HG03342 (cell line): ENCODE measurements at regions not wholly inside any gene's neighbourhood (a gene's known extent, or its start where the extent isn't known, plus 50 kb on each side); places are given as distances from the start of the nearest gene placed in this dataset.

Source experiments
- ATAC-seq: cut with Tn5 transposase; IDR thresholded peaks from one replicate; pipeline ENCODE4 v1.9.1; 2021; ENCODE audit warnings: mild to moderate bottlenecking, moderate library complexity; ENCODE audit not compliant: unreplicated experiment

DNA sequence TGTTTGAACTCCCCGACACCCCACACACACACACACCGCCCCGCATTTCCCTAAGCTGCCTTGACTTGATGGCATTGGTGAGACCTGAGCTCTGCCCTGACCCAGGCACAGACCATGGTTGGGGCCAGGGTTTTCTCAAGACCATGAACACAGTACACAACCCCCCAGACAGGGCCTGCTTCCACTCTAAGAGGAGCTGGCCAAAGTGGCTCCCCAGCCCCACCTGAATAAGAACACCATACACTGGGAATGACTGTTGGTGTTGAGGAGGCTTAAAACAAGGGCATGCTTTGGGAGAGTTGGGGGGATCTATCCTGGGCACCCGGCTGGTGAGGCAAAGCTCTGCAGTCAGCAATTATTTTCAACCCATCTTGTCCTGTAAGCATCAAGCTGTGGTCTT lies 77.6 kb upstream of the SYT6 start:
- no peak for ATAC-seq

DNA sequence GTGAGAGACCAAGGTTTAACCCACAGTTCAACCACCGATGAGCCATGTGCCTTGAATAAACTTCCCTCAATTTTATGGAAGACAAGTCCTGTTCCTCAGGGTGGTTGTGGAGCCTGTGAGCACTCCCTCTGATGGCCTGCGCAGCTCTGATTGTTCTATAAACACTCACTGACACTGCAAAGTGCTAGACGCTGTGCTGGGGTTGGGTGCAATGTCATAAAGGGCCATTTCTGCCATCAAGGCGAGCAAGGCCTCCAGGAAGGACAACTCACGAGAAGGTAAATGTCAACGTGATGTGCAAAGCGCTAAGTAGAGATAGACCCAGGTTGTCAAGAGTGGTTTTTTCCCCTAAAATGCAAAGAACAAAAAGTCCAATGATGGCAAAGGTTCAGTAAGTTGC lies 75.7 kb upstream of the SYT6 start:
- ATAC-seq, result no peak

DNA sequence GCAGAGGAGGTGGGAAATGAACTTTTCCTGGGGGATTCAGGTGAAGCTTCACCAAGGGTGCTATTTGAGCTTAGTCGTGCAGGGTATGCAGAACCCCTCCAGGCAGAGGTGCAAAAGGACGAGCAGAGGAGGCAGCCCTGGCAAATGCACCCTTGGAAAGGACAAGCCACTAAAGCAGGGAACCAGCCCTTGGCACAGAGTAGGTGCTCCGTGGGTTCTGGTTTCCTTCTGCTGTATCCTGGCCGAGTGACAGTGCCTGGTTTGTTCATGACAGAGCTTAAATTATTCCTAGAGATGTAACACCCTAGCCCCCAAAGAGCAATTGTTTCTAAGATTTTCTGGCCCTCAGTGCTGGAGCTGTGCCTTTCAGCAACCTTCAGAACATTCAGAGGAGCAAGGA lies 73.4 kb upstream of the SYT6 start:
- no peak for ATAC-seq

DNA sequence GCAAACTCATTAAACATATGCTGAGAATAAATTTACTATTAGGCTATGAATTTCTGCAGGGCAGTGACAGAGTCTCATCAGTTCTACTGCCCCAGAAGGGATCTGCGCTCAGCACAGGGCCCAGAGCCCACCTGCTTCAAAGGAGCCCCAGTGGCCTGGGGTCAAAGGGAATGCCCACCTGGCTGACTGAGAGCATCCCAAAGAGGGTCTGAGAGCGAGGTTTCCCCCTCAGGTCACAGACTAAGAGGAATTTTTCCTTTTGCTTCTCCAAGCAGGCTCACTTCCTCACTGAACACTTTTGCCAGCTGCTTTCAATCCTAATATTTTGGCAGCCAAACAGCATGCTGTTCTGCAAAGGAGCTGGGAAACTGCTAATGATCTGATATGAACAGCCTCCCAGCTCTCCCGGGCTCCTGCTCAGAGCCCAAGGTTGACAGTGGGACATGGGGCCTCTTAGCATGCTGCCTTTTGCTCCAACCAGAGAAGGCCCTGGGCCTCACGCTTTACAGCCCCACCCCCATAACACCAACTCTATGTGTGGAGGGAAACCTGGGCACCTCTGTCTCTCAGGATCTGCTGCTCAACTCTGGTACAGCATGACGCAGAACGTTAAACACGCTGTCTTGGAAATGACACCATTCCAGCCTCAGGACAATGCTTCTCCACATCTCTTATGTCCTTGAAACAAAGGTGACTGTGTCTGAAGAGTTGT lies 70.7 kb upstream of the SYT6 start:
- ATAC-seq, result no peak

DNA sequence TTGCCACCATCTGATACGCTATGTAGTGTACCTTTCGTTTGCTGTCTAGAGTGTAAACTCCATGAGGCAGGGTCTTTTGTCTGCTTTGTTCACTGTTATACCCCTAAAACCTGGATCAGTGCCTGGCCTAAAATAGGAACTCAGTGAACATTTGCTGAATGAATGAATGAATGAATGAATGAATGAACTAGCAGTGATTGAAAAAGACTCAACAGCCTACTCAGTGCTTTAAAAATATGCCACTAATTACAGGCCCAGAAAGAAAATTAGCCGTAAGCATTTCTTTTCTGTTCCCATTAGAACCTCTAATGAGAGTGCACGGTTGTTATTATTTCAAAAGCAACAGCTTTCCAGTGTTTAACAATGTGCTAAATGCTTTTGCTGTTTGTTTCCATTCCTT lies 69.3 kb upstream of the SYT6 start:
- ATAC-seq, result no peak

DNA sequence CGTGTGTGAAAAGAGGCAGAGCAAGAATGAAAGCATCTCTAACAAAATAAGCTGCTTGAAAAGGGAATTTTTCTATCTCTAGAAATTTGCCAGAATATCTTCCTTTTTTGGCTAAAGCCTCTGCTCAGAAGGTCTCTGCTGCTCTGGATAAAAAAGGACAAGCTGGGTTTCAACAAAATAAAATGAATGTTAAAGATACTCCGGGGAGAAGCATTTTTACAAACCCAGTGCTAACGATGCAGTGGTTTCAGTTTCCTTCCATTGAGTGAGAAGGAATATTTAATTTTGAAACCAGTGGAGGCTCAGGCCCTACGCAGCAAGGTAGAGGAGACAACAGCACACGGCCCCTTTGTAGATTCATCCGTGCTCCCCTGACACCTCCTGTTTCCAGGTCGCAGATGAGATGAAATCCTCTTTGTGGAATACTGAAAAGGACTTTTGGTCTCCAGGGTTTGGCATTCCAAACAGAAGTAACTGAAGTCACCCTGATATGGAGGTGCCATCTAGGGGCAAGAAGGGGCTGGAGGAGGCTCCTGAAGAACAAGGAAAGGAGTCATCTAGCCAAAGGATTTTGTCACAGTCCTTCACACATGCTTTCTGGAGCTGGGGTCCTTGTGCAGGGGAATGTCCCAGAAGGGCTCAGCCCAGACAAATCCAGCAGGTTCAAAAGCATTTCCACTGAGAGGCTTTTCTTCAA lies 65.7 kb upstream of the SYT6 start:
- ATAC-seq, result no peak

DNA sequence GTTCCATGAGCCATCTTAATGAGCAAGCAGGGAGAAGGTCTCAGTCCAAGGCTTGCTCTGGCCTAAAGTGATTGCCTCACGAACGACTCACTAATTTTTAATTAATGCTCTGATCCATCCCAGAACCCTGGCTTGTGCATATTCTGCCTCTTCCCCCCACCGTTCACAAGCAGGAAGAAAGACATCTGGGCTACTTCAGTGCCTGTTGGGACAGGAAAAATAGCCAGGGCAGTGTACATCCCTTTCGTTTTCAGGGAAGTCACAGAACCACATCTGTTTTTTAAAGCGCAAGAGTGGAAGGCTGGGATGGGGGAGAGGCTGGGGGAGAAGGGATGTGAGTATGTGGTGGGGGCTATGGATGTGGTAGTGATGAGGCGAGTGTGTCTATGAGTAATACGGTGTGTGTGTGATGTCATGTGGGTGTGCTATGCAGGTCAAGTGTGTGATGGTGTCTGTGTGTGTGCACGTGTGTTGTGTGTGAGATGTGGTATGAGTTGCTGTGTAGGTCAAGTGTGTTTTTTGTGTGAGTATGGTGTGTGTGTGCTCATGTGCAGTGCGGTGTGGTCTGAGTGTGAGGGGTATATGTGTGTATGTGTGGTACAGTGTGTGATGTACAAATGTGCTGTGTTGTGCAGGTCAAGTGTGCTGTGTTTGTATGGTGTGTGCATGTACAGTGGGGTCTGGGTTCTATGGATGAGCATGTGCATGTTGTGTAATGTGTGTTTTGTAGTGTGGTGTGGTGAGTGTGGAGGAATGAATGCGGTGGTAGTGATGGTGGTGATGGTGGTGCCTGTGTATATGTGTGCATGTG lies 64.9 kb upstream of the SYT6 start:
- no peak for ATAC-seq

DNA sequence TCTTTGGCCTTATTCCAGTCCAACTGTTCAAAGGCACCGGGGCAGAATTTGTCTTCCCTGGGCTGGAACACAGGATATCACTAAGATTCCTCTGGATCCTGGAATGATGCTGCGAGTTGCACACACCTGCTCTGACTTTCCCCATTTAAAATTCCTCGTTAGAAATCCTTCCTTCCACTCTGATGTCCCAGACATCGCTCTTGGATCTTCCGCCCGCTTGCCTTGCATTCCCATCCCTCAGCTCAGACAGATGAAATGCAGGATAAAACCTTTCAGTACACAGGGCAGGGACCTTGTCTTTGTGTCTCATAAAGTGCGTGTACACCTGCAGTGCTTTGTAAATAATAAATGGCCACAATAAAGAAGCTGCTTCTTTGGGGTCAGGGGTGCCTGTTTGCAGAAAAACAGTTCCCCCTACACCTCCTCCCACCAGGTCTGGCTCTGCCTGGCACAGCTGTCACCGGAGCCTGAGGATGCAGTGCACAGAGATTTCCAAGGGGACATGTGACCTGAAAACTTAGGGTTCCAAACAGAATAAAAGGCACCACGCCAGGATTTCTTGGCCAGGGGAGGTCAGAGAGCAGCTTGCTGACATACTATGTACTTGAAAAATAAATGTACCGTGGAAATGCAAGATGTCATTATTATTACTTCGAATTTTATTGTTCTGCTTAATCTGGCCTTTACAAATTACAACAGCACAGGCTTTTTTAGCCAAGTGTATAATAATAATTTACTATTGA lies 62.9 kb upstream of the SYT6 start:
- ATAC-seq, result no peak

DNA sequence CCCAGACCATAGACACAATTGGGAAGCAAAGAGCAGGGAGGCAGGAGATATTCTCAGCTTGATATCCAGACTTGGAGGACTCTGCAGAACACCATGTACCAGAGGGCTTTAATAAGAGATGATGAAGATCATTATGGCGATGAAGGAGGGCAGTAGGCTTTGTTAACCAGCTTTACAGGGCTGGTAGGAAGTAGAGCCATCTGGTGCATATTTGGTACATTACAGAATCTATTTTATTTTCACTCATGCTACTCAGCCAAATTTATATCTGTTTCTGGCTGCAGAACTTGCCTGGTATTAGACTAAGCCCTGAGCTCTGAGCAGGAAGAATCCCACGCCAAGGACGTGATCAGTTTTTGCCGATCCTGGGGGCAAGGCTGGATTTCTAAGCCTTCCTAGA lies 61.8 kb upstream of the SYT6 start:
- ATAC-seq, result no peak

DNA sequence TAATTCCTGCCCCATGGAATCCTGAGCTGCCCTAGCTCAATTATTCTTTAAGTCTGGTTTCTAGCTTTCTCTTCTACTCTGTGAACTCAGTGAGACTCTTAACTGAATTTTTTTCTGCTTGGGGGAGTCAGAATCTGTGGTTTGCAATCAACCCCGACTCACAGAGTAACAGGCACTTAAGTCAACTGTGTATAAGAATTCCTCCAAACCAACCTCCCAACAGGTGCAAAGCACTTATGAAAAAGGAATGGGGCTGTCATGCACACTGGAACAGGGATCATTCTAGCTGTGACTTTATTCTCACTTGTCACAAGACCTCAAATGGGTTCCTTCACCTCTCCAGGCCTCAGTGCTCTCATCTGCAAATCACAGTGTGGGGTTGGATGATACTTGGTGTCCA lies 60.3 kb upstream of the SYT6 start:
- ATAC-seq, result no peak

DNA sequence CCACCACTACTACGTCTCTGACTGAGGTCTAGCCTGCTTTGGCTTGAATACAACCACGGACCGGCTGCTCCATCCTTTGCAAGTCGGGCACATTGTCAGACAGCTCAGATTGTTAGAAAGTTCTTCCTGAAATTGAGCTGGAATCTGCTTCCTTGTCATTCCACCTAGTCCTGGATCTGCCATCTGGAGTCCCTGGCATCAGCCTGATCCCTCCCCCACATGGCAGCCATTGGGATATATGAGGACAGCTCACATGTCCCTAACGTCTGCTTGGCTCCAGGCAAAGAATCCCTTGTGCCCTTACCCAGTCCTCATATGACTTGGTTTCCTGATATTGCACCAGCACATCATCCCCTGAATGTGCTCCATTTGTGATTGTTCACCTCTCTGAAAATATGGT lies 56.3 kb upstream of the SYT6 start:
- no peak for ATAC-seq

DNA sequence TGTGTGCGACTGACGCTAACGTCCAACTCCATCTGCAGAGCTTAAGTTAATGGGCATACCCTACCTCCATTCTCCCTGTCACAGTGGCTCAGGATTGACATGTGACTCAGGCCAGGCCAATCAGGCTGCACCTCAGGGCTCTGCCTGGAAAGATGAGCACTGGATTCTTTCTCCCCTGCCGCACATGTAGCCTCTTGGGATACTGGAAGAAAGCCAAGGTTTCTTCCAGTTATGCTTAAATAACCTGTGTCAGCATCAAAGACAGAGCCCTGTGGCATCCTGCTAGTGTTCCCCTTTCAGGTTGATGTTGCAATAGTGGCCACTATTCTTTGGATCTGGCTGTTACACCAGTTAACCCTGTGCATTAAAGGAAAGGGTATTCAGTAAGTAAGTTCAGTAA lies 55.0 kb upstream of the SYT6 start:
- no peak for ATAC-seq

DNA sequence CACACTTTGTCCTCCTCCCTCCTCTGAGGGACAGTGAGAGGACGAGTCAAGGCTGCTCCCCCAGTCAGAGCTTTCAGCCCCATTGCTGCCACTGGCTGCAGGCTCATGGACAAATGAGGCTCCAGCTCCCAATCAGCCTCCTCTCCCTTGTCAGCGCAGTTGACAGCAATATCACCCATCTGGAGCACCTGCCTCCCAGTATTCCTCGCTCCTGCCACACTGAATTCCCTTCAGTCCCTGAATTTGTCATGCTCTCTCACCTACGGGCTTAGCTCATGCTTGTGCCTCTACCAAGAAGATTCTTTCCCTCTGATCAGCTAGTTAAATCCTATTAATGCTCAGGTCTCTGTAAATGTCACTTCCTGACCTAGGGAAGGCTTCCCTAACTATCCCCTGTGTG lies 54.4 kb upstream of the SYT6 start:
- ATAC-seq, result no peak

DNA sequence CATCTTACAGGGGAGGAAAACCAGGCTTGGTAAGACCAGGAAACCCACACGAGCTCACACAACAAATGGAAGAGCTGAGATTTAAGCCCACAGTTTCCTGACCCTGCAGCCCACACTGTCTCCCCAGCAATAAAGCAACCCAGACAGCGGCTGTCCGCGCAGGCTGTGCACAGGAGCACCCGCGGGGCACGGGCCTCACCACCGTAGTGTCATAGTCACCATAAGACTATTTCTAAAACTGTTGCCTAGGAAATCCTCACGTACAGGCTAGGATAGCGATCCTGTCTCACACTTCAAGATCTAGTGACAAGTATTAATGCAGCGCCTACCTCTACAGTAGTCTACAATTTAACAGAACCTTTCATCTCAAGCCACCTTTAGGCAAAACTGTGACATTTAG lies 54.0 kb upstream of the SYT6 start:
- ATAC-seq, result no peak

DNA sequence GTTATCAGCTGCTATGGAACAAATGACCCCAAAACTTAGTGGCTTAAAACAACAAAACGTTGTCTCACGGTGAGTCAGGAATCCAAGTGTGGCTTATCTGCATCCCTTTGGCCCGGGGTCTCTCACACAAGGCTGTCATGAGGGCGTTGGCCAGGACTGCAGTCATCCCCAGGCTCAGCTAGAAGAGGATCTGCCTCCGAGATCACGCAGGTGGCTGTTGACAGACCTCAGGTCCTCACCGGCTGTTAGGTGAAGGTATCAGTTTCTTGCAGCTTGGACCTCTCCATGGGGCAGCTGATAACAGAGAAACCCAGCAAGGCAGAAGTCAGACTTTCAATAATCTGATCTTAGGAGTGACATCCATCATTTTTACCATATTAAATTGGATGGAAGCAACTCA lies 52.7 kb upstream of the SYT6 start:
- ATAC-seq, result no peak

DNA sequence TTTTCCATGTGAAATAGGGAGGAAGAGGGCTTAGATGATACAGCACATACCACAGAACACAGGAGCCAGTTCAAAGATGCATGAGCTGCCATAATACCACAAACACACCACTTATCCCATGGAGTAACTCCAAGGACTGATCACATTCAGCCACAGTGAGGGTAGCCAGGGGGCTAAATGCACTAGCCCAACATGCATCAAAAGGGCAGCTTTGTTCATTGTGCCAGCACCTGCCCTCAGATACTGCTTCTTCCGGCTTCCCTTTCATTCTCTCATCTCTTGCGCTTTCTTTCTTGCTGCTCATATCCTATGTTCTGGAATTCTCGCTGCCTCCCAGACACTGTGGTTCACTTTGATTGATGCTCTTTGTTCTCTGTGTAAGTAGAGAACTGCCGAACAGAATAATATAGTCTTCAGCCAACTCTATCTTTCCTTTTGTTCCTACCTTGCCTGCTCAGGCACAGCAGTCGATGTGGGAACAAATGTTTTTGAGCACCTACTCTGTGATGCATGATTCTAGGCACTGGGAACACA lies 50.0 kb upstream of the SYT6 start:
- no peak for ATAC-seq
